Activated T-helper 9 cell treated with anti-CD3 and anti-CD28 coated beads, Interleukin-2, amount 50 U/mL, for 16 hours (primary cell): ENCODE measurements at regions not wholly inside any gene's neighbourhood (a gene's known extent, or its start where the extent isn't known, plus 50 kb on each side); places are given as distances from the start of the nearest gene placed in this dataset.
"Not testable (repeated sequence)": the region's sequence is repeated elsewhere in the genome, so short reads cannot be mapped to it uniquely, and the experiment has no call there.

Experiments used
- DNase-seq: peaks from one replicate; pipeline ENCODE4 v3.0.0-alpha.2; 2020; ENCODE audit warnings: low read depth

- no peak for DNase-seq
These were observed 543.2 kb upstream of the SGO1 start for GRCh38 chr3:20729185-20729584.

- no peak for DNase-seq
These were observed 540.8 kb upstream of the SGO1 start for GRCh38 chr3:20726786-20727185.

DNA sequence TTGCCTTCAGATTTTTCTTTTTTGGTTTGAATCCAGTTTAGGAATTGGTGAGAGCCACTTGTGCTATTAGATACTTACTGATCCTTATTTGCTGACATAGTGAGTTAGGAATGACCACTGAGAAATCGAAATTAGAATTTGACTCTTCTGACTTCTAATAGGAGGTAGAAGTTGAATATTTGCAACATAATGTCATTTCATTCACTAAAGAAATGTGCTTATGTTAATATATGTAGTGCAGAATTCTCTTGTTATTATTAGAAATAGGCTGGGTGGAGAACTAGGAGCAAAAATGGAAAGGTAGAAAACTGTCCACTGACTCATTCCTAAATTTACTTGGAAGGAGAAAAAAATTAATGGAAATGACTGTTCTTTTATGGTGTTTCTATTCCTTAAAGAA, 538.2 kb upstream of the SGO1 start:
- no peak for DNase-seq

GRCh38 chr3:20716425-20716824, 530.4 kb upstream of the SGO1 start:
- not testable (repeated sequence) for DNase-seq

DNA sequence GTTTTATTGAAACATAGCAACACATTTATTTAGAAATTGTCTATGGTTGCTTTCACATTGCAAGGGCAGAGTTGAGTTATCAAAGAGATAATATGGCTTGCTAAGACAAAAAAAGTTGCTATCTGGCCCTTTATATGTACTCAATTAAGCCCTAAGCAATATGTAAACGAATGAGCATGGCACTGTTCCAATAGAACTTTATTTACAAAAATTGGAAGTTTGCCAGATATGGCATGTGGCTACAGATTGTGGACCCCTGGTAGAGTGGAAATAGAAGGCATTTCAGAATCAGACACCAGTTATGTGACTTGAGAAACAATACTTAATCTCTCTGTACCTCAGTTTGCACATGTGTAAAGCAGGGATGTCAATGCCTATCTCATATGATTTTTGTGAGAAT, 515.6 kb upstream of the SGO1 start:
- no peak for DNase-seq

- DNase-seq, result no peak
These were observed 514.7 kb upstream of the SGO1 start for GRCh38 chr3:20700714-20701113.

- no peak for DNase-seq
These were observed 512.9 kb upstream of the SGO1 start for GRCh38 chr3:20698896-20699295.

DNA sequence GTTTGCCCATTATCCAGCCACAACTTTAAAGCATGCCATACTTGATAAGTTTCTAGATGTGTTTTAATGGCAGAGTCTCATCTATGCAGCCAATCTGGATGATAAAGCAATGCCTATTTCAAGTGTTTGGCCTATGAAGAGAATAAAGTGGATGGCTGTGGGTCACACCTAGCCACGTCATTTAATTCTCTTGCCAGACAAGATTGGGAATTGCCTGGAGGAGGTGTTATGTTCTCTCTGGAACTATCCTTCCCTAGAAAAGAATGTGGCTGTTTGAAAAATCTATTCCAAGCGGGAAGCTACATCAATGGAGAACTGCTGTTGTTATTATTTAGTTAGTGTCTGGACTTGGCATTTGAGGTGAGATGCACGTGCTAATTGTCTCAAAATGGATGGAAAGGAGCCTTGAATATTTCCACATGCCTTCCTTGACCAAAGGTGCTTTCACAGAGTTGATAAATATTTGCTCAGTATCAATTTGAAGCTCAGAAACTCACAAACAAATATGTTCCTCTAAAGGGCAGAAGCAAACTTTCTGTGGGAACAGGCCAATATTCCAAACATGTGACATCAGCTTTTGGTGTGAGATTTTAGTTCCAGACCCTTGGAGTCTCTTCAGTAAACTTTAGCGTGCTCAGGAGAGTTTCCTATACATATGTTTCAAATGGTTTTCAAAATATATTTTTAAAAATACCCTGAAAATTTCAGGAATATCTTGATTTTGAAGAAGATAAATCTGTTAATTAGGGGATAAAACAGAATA, 510.6 kb upstream of the SGO1 start:
- DNase-seq, result no peak

DNA sequence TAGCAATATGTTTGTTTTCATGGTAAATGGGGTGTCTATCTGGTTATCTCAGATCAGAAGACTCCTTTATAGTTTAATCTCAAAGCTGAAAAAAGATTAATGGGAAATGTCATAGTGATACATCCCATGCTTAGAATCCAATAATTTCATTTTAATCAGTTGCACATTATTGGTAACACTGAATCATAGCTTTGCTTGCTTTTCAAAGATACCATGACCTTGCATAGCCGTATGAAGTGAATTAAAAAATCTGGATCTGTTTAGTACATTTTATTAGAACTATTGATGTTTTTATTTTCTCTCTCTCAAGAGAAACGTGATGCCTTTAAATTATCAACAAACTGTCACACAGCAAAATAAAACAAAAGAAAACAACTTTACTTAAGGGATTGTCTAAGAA, 506.7 kb upstream of the SGO1 start:
- no peak for DNase-seq

GRCh38 chr3:20683910-20684309, 497.9 kb upstream of the SGO1 start:
- no peak for DNase-seq

DNA sequence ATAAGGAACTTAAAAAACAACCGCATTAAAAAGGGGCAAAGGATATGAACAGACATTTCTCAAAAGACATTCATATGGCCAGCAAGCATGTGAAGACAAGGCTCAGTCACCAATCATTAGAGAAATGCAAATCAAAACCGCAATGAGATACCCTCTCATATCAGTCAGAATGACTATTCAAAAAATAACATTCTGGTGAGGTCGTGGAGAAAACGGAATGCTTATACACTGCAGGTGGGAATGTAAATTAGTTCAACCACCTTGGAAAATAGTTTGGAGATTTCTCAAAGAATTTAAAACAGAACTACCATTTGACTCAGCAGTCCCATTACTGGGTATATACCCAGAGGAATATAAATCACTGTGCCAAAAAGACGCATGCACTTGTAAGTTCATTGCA, 496.6 kb upstream of the SGO1 start:
- no peak for DNase-seq

- DNase-seq, result no peak
These were observed 495.1 kb upstream of the SGO1 start for GRCh38 chr3:20680990-20681628.

DNA sequence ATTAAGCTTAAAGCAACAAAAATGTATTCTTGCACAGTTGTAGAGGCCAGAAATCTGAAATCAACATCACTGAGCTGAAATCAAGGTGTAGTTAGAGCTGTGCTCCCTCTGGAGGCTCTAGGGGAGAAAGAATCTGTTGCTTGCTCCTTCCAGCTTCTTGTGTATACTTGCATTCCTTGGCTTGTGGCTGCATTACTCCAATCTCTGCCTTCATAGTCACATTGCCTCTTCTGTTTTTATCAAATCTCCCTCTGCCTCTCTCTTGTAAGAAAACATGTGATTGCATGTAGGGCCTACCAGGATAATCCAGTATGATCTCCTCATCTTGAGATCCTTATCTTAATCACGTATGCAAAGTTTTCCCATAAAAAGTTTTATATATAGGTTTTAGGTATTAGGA, 487.9 kb upstream of the SGO1 start:
- no peak for DNase-seq

DNA sequence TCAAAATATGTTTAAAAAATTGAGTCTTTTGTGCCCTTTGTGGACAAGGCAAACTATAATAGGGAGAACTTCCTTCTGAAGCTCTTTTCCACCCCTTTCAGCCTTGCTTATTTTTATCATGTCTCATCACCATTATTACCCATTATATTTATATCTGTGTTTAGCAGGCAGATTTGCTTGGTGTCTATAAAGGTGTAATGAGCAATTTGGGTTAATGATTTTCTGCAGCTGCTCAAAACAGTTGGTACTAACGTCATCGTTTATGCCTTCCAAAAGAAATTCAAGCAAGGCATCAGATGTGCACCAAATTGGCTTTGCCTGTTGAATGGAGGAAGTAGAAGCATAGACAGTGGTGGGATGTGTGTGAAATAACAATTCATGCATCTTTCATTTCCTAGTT, 483.7 kb upstream of the SGO1 start:
- no peak for DNase-seq

- no peak for DNase-seq
These were observed 483.2 kb upstream of the SGO1 start for GRCh38 chr3:20669184-20669583.

- no peak for DNase-seq
These were observed 482.4 kb upstream of the SGO1 start for GRCh38 chr3:20668411-20668810.

- DNase-seq, result no peak
These were observed 480.1 kb upstream of the SGO1 start for GRCh38 chr3:20666091-20666490.

GRCh38 chr3:20658491-20658890, 472.5 kb upstream of the SGO1 start:
- DNase-seq, result no peak

DNA sequence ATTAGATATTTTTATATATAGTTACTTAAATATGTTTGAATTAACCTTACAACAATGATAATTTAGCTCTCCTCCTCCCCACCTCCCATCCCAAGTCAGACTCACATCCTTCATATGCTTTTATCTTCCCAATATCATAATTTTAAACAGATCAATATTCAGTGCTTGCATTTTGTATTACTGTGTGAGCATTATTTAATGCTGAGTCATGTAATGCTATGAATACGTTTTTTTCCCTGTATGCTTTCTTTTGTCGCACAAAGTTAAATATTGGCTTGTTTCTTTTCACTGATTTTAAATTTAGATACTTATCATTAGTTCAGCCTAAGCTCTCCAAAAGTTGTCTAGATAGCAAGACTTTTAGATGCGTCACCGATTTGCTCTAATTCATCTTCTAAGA, 471.6 kb upstream of the SGO1 start:
- DNase-seq, result no peak

- no peak for DNase-seq
These were observed 466.4 kb upstream of the SGO1 start for GRCh38 chr3:20652231-20652986.

DNA sequence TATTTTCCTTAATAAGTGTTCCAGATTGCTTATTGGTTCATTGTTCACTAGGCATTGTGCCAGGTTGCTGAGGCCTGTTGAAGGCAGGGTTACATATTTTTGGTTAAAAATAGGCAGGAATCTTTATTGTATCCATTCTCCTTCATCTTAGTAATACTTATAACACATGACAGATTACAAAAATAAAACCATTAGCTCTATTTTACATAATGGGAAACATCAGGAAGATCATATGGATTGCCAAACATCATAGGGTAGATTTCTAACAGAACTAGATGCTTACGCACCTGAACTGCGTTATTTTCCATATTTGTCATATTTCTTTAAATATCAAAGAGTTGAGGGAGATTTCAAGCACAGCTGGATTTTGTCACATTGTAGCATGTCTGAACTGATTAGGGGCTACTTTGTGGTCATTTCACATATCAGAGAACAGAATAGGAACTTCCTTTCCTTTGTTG, 462.9 kb upstream of the SGO1 start:
- no peak for DNase-seq

GRCh38 chr3:20648294-20648693, 462.3 kb upstream of the SGO1 start:
- no peak for DNase-seq

DNA sequence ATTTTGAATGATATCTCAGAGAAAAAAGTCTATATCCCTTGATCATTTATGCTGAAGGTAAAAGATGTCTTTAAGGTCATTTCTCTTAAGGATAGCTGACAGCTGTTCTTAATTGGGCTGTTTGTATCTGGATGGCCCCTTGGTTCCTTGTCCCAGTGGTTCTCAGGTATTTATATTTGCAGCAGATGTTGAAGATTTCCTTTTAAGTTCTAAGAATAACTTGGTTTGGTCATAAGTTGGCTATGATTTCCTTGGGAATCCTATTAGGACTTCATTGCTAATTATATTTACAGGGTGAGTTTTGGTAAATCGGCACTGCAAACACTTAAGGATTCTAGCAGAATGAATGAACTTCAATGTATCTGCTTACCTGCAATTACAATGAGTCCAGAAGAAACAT, 460.4 kb upstream of the SGO1 start:
- DNase-seq, result no peak
